D341Med (cell line): ENCODE measurements at regions not wholly inside any gene's neighbourhood (a gene's known extent, or its start where the extent isn't known, plus 50 kb on each side); places are given as distances from the start of the nearest gene placed in this dataset.

ENCODE experiments used
- DNase-seq: peaks from one replicate; pipeline ENCODE4 v3.0.0; 2012; ENCODE audit warnings: low spot score

DNA sequence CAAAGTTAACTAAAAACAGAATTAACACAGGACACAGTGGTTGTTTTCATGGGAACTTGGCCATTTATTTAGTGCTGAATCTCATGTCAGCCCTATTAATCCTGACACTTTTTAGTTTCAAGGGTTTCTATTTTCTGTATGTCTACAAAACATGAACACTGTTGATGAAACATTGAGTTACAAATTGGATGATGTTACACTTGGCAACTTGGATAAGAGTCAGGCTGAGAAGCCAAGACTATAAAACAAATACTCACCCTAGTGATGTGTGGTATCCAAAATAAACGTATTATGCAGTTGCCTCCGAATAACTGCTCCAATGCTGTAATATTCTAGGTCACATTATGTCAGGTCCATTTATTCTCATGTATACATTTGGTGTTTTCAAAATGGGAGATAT is 349.6 kb downstream of the ZIC1 start:
- DNase-seq, result no peak

- no peak for DNase-seq
These were observed 350.9 kb downstream of the ZIC1 start for GRCh38 chr3:147760085-147760484.

DNA sequence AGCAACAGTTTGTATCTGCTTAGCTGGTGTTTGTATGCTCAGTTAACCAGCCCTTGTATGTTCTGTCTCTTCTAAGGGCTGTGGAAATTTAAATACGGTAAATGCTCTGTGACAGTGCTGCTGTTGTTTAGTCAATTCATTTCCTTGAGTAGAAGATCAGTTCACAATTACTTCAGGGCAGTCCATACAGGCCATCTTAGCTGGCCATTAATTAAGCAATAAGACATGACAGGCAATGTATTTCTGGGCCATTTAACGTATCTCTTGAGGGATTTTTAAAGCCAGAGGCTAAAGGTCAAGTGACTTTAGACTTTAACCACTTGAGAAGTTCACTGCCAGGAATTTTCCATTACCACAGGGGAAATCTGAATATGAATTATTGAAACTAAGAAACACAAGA is 351.8 kb downstream of the ZIC1 start:
- DNase-seq, result no peak

DNA sequence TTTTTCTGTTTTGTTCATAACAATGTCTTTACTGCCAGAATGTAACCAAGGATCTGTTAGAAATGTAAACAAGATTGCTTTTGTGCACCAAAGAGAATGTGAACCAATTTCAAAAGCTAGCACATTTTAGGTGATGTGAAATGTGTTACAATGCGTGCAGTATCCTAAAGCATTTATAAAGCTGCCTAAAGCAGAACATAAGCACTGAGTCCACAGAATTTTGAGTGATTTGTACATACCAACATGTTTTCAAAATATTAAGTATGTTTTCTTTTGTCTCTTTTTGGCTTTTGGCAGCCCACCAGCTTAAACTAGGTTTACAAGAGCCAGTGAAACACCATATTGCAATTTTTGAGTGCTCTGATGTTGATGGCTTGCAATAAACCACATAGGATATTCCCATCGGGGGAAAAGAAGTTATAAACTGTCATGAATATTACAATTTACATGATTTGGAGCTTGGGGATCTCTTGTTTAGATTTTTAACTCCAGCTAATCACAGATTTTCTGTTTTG is 364.0 kb downstream of the ZIC1 start:
- DNase-seq, result no peak

- no peak for DNase-seq
These were observed 366.2 kb downstream of the ZIC1 start for GRCh38 chr3:147775411-147775810.

DNA sequence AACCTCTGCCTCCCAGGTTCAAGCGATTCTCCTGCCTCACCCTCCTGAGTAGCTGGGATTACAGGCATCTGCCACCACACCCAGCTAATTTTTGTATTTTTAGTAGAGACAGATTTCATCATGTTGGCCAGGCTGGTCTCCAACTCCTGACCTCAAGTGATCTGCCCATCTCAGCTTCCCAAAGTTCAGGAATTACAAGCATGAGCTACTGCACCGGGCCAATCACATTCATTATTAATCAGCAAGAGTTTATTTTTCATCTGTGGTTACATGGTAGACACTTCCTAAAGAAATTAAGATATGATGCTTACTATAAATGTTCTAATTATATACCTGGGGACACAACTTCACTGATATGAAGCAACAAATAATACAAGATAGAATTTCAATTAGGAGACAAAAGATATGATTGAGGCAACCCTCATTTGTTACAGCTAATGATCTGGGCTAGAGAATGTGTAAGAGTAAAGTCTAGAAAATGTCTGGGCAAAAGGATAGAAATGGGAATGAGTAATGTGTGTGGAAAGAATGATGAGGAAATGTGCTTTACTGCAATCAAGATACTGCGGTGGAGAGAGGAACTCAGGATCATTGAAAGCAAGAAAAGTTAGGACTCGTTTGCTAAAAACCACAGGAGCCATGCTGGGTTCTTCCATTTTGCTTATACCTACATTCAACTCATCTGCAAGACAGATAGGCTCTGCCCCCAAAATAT is 366.8 kb downstream of the ZIC1 start:
- no peak for DNase-seq

- no peak for DNase-seq
These were observed 384.7 kb downstream of the ZIC1 start for GRCh38 chr3:147793841-147794240.

DNA sequence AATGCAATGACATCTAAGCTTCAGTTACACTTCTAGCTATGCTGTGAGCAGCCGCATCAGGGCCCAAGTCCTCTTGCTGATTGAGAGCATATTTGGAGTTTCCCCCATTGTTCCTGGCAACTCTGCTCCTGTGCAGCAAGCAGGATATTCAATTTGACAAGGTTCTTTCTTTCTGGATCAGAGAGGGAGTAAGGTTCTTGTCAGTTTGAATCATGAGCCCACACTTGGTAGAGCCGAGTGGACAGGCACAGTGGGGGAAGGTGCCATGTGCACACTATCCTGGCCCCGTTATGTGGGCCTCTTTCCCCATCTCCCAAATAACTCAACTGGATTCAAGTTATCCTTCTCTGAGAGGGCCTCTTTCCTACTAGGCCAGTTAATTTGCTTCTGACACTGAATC is 385.4 kb downstream of the ZIC1 start:
- DNase-seq, result no peak

- DNase-seq, result no peak
These were observed 386.3 kb downstream of the ZIC1 start for GRCh38 chr3:147795418-147795817.

DNA sequence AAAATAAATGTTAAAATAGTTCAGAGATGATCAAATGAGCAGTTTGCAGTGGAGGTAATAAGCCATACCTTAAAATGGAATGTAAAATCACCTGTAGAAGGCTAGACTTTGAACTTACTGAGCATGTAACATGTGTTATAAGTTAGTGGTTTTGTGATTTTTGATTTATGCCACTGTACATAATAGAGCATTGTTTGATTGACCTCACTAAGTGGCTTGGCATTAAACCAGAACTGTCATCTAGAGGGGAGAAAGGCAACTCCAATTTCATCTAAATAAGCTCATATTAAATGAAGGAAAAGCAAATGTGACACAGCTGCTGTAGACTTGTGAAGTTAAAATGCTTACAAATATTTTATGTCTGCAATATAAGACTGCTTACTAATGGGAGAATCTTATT is 387.9 kb downstream of the ZIC1 start:
- no peak for DNase-seq

DNA sequence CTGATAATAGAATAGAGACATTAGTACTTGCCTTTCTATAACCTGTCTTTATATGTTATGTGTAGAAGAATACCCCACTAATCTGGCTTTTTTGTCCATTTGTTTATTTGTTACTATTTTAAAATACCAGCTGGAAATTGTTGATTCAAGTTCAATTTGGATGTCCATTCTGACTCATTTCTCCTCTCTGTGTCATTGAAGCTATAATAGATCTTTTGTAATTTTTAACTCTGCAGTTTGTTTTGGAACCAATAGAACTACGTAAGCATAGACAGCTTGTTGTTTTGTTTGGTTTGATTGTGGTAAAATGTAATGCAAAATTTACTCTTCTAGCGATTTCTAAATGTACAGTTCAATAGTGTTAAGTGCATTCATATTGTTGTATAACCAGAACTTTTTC is 390.4 kb downstream of the ZIC1 start:
- DNase-seq, result no peak

GRCh38 chr3:147807776-147808175 is 398.6 kb downstream of the ZIC1 start:
- DNase-seq, result no peak

- no peak for DNase-seq
These were observed 400.0 kb downstream of the ZIC1 start for GRCh38 chr3:147809206-147809605.

GRCh38 chr3:147812186-147812911 is 403.2 kb downstream of the ZIC1 start:
- no peak for DNase-seq

DNA sequence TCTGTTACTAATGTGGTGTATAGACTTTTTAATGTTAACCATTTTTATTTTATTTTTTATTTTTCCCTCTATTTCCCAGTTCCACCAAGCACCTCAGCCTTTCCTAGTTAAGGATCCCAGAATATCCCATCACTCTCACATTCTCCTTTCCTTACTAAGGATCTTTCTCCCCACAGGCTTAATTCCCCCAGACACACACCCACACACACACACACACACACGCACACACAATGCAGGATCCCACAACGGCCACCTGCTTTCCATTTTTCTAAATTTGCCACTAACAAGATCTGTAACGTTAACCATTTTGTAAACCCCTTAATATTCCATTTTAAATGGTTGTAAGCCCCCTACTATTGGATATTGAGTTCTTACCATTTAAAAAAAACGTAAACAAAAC is 404.1 kb downstream of the ZIC1 start:
- no peak for DNase-seq

DNA sequence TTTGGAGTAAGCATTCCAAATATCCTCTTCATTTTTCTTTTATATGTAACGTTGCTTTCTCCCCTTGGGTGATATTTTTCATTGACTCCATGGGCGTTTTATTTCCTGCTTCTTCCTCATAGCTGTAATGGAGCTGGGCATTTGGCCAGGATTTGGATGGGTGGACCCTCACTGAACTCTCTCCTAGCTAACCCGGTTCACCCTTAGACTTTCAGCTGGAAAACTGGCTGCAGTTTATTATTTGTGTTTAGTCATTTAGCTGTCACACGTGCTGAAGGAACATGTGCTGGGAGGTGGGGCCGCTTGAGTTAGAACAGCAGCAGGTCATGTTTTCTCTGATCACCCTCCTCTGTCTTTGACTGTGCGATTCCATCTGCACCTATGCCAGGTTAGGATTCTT is 407.6 kb downstream of the ZIC1 start:
- DNase-seq, result no peak

DNA sequence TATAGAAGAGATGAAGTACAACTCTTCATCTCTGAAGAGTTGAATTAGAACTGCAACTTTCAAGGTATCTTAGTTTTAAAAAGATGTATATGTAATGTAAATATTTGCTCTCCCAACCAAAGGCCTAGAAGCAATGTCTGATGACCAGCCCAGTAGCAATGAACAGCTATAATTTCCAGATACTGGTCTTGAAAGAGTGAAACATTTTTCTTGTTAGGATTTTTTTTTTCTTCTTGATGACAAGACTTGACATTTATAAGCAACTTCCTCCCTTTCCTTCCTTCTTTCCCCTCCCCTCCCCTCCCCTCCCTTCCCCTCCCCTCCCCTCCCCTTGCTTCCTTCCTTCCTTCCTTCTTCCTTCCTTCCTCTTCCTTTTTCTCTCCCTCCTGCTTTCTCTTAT is 423.4 kb downstream of the ZIC1 start:
- DNase-seq, result no peak

GRCh38 chr3:147836330-147836729 is 427.2 kb downstream of the ZIC1 start:
- no peak for DNase-seq

DNA sequence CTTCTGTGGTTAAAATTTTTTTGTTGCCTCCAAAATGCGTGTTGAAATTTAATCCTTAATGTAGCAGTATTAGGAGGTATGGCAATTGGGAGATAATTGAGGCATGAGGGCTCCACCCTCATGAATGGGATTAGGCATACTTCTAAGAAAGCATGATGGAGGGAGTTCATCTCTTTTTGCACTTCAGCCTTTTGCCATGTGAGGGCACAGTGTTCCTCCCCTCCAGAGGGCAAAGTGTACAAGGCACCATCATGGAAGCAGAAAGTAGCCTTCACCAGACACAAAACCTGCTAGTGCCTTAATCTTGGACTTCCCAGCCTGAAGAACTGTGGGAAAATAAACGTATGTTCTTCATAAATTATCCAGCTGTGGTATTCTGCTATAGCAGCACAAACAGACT is 429.5 kb downstream of the ZIC1 start:
- no peak for DNase-seq

DNA sequence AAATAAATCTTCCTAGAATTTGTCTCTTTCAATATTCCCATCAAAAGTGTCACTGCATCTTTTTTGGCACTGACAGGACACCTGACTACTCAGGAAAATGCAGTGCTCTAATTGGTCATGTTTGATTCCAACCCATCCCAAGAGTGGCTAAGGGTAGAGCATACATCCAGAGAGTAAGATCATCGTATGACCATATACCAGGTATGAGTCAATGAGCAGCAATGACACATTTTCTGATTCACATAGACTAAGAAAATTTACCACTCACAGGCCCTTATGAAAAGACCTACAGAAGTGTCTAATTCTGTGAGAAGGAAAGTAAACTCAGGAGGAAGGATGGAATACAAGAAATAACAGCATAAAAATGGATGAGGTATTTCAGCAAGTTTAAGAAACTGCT is 434.2 kb downstream of the ZIC1 start:
- DNase-seq, result no peak

- no peak for DNase-seq
These were observed 437.1 kb downstream of the ZIC1 start for GRCh38 chr3:147846293-147846692.

DNA sequence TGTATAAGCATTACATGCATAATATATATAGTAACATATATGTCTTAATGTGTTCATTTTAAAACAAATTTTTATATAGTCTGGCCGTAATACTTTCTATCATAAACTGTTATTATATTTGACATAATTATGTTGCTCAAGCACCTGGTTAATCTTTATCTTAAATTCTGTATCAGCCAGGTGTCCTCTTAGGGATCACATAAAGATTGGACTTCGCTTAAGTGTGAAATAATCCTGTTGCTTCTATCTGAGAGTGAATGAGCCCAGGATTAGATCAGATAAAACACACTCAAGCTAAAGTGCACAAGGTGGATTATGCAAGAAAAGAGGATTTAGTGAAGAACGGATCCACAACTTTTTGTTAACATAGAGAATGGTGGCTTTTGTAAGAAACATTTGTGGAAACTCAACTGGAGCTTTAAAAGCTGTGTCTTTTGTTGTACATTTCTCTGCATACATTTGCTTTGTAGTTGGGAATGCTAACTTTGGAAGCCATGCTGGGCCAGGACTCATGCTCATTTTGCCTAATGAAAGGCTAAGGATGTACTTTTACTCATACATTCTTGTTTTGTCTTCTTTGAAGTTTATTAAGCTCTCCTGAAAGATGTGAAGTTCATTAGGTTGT is 437.8 kb downstream of the ZIC1 start:
- no peak for DNase-seq

- no peak for DNase-seq
These were observed 441.9 kb downstream of the ZIC1 start for GRCh38 chr3:147851062-147851461.
